GM20431 (cell line): ENCODE measurements at regions not wholly inside any gene's neighbourhood (a gene's known extent, or its start where the extent isn't known, plus 50 kb on each side); places are given as distances from the start of the nearest gene placed in this dataset.

Experiments
- in situ Hi-C: fragments of 300-500 bp; cut with MseI, MboI; formaldehyde crosslinking; loops from one replicate; pipeline ENCODE4 v1.15.0; 2020; ENCODE audit warnings: low sequenced_read_pairs; ENCODE audit not compliant: unreplicated experiment

DNA sequence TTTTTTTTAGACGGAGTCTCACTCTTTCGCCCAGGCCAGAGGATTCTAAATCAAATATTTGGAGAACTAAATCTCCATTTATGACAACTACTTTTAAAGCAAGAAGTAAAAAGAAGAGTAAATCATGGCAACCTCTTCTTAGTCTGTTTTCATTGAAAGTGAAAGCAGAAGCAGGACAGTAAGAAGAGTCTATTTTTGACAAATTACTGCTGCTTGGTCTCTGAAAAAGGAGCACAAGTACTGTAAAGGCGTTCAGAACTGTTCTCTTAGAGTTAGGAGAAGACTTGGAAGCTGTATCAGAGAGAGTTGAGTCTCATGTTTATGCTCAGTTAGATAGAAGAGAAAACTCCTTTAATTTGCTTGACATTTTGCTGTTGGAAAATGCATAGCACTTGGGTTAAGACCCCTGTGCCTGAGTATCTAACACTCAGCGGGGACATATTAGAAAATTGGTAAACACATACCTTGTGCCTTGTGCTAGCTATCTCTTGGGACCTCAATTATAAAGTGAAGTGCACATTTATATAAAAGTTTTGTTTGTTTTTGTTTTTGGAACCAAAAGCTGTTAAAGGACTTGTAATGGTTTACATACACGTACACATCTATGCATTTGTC is 433.0 kb downstream of the ANKRD7 start:
- in situ Hi-C loops: no loop called here

DNA sequence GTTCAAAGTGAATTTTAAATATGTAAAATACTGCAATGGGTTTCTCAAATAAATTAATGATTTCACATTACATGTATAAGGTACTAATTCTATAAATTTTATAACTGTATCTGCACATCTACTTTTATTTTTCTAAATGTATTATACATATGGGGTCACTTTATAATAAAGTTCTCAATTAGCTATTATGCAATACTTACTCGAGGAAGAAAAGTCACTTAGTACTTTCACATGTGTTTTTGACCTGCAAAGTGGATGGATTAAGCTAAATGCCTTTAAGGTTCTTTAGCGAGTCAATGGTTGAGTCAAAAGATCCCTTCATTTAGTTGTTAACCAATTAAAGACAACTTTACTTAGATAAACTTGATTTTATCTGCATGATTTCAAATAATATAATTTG is 437.8 kb downstream of the ANKRD7 start:
- in situ Hi-C loops: no loop called here

DNA sequence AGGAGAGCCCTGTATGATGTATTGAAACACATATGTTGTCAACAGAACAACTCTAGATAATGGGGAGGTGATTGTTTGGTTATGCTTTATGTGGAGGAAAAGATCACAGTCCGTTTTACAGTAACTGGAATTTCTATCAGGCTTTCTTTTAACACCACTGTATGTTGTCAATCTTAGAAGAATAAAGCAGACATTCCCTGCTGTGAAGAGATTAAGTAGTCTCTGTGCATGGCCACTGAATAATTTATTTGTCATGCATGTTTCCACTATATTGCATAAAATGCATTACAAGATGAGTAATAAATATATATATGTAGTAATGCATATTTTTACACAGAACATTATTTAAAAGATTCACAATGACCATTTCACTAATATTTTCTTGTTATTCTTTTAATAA is 440.0 kb downstream of the ANKRD7 start:
- in situ Hi-C loops: no loop called here

DNA sequence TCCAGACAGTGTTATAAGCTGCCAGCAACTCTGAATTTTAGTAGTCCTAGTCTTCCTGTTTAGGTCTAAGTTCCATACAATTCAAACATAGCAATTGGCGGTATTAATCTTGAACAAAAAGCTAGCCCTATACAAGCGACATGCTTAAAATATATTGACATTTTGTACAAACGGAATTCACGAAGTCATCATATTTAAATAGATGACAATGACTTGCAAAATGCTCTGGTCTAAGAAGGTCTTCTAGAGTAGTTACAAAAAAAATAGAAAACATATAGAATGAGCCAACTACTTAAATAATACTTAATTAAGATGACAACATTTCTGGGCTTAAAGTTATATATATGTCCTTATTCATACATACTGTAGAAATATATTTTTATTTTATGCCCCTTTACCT is 446.6 kb downstream of the ANKRD7 start:
- in situ Hi-C loops: no loop called here

DNA sequence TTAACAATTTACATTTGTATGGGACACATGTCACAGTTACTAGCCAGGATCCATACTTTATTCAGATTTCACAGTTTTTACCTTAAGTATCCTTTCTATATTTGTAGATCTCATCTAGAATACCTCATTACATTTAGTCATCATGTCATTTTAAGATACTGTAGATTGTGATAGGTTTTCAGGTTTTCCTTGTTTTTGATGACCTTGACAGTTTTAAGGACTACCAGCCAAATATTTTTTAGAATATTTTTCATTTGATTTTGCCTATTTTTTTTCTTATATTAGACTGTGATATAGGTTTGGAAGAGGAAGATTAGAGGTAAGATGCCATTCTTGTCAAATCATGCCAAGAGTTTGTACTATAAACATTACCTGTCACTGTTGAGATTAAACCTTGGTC is 460.3 kb downstream of the ANKRD7 start:
- in situ Hi-C loops: no loop called here

DNA sequence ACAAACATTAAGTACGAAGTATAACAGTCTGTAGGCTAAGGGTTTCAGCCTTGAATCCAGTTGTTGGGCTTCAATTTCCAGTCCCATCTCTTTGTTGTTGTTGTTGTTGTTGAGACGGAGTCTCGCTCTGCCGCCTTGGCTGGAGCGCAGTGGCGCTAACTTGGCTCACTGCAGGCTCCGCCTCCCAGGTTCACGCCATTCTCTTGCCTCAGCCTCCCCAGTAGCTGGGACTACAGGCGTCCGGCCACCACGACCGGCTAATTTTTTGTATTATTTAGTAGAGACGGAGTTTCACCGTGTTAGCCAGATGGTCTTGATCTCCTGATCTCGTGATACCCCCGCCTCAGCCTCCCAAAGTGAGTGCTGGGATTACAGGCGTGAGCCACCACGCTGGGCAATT is 464.9 kb downstream of the ANKRD7 start:
- in situ Hi-C loops: no loop called here

DNA sequence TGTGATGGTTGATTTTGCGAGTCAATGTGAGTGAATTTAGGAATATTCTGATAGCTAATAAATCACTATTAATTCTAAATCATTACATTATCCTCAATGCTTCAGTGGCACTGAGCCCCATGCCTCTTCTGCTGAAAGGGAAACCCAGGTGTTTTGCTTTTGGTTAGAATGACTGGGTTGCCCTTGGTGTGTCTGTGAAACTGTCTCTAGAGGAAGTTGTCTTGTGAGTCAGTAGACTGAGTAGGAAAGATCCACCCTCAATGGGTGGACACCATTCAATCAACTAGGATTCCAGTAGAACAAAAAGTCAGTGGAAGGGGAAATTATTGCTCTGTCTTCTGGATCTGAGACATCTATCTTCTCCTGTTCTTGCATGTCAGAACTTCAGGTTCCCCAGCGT is 472.4 kb downstream of the ANKRD7 start:
- in situ Hi-C loops: no loop called here

DNA sequence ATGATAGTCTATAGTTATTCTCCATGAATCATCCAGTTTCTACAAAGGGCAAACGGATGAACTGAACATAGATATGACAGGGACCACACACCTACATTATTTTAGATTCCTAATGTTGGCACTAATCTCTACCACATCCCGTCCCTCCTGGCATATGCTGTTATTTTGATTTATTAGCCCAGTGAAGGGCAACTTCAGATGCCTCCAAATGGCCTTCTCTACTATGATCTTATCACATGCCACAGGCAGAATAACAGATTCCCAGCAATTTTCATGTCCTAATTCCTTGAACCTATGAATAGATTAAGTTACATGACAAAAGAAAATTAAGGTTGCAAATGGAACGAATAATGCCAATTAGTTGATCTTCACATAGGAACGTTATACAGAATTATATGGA is 474.7 kb downstream of the ANKRD7 start:
- in situ Hi-C loops: no loop called here

DNA sequence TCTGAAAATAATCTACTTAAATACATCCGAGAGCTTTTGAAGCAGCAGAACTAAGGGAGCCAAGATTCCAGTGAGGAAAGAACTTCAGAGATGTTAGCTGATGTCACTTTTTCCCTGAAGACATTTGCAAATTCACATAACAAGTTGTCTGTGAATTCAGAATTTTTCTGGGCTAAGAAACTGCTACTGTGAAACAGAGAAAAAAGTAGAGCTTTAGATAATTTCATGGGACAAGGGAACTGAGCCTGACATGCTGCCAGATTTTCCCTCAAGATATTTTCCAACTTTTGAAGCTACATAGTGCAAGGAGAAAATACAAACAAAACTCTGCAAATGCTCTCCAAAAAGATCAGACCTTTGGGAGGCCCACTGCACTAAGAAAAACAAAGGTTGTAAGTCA is 484.2 kb downstream of the ANKRD7 start:
- in situ Hi-C loops: no loop called here

DNA sequence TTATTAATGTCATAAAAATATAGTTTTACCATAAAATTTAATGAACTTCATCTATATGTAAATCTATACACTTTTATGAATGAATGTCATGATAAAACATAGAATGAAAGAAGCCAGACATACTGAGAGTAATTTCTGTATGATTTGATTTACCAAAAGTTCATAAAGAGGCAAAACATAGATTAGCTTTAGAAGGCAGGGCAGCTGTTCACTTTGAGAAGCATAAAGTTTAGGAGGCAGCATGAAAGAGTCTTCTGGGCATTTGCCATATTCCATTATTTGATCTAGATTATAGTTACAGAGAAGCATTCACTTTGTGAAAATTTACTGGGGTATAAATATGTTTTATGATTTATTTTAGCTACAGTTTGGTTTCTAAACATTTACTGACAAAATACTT is 487.2 kb downstream of the ANKRD7 start:
- in situ Hi-C loops: no loop called here

DNA sequence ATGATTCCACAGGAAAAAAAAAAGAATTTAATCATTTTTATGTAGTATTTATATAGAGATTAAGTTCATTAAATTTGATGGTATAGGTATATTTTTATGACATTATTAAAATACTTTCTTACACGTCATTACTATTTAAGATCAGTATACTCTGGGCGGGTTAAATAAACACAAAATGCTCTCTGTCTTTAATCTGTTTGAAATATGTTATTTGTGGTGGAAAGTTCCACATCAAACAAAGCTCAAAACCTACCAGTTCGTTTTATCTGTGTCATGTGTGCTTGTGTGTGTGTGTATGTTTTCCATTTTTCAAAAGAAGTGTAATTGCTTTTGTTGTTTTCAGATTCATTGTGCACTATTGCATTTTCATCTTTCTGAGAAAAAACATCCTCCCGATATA is 488.5 kb downstream of the ANKRD7 start:
- in situ Hi-C loops: no loop called here

DNA sequence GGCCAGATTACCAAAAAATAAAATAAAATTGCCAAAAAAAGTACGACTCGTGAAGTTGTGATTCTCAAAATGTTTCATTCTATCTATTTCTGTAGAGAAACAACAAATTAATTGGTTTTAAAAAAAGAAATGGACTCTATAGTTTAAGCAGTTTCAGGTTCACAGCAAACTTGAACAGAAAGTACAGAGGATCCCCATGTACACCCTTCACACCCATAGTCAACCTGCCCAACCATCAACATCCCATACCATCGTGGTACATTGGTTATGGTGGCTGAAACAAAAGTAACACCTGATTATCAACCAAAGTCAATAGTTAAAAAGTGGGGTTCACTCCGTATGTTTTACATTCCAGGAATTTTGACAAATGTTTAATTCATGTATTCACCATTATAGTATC is 496.1 kb downstream of the ANKRD7 start:
- in situ Hi-C loops: no loop called here

DNA sequence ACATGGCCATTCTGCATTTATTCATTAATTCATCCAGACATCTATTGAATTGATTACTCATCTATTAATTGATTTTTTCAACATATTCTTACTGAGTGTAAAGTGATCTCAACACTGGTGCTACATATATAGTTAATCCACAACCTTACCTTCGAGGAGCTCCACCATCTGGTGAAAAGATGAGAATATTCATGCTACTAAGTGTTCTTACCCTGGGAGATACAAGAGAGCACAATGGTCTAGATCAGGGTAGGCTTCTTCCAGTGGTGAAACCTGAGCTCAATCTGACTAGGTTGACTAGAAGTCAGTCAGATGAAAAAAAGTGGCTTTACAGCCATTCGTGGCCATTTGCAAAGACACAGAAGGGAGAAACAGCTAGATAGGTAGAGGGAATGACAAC is 507.4 kb downstream of the ANKRD7 start:
- in situ Hi-C loops: no loop called here

DNA sequence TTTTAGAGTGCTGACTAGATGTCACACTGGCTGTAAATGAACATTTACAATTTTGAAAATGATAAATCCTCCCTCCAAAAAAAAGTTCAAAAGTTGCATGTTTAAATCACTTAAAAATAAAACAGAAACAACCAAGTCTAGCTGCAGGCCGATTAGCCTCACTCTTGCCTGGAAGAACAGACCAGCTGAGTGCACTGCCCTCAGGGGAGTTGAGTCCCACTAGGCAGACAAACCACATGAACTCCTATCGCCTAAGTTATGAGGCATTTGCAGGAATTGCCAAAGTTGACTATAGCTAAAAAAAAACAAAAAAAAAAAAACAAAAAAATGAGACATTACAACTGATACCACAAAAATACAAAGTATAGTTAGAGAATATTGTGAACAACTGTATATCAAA is 510.0 kb downstream of the ANKRD7 start:
- in situ Hi-C loops: no loop called here

DNA sequence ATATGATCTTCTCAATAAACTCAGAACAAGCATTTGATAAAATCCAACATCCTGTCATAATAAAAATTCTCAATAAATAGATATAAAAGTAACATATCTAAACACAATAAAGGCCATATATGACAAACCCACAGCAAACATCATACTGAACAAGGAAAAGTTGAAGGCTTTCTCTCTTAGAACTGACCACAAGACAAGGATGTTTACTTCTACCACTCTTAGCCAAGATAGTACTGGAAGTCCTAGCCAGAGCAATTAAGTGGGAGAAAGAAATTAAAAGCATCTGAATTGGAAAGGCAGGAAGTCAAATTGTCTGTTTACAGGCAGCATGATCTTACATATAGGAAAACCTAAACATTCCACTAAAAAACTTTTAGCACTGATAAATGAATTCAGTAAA is 510.9 kb downstream of the ANKRD7 start:
- in situ Hi-C loops: no loop called here

DNA sequence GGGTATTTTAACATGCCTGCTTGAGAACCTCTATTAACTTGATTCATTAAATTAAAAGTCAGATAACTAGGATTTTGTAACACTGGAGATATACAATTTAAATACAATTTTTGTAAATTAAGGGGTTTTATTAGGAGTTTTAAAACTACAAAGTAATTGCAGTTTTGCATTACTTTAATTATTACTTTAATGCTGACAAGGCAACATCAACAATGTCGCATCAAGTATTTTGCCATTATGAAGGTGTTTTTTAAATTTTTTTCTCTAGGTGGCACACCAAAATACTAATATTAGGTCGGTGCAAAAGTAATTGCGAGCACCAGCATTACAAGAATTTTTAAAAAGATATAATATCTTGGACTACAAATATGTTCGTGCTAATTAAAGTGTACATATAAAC is 513.4 kb downstream of the ANKRD7 start:
- in situ Hi-C loops: no loop called here

DNA sequence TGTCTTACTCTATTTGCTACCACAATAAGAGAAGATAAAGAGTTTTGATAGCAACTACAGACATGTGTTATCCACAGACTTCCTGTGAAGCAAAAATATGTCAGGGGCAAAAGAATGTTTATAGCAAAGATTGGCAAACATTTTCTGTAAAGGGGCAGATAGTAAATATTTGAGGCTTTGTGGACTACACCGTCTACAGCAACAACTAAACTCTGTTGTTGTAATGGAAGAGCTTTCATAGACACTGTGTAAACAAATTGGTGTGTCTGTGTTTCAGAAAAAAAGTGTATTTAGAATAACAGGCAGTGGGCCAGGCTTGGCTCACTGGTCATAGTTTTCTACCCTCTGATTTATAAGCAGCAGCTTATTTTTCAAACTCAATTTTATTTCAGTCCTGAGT is 521.4 kb downstream of the ANKRD7 start:
- in situ Hi-C loops: no loop called here

DNA sequence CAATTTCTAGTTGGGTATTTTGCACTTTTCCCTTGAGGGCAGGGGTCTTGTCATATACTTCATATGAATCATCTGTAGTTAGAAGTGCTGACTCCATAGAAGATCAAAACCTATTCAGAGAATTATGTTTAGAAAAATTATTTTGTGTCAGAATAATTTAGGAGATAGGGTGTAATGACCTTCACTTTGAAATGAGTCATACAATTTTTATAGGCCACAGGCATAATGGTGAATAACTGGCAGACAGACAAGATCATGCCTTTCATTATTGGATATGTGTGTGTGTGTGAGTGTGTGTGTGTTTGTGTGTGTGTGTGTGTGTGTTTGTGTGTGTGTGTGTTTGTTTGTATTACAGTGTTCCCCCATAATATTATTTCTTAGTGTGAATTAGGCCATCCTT is 523.0 kb downstream of the ANKRD7 start:
- in situ Hi-C loops: no loop called here

DNA sequence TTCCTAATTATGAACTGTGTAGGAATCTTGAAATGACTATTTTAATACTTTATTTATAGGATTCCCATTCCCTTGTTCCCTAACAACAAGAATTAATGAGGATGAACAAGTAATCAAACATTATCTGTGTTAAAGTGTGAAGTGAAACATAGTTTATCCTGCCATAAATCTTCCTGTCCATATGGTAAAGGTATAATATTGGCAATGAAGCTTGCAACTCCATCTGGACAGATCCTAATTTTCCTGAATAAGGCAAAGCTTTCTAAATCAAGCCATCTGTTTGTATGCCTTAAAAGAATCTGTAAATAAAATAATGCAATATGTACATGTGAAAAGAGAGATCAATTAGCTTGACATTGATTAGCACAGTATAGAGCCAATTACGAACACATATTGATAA is 529.0 kb downstream of the ANKRD7 start:
- in situ Hi-C loops: no loop called here

DNA sequence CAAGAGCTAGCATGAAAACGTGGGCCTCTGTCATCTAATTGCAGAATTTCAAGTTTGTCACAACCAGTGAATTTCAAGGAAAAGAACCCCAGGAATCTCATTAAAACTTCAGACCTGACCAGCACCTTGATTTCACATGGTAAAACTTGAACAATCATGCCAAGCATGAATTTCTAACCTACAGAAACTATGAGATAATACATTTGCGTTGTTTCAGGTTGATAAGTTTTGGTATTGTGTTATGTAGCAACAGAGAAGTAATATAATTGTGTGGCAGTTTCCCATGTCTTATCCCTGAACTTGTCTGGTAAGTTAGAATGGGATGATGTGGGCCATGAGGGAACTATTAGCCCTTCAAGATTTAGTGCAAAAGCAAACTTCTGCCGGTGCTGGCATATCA is 530.1 kb downstream of the ANKRD7 start:
- in situ Hi-C loops: no loop called here

DNA sequence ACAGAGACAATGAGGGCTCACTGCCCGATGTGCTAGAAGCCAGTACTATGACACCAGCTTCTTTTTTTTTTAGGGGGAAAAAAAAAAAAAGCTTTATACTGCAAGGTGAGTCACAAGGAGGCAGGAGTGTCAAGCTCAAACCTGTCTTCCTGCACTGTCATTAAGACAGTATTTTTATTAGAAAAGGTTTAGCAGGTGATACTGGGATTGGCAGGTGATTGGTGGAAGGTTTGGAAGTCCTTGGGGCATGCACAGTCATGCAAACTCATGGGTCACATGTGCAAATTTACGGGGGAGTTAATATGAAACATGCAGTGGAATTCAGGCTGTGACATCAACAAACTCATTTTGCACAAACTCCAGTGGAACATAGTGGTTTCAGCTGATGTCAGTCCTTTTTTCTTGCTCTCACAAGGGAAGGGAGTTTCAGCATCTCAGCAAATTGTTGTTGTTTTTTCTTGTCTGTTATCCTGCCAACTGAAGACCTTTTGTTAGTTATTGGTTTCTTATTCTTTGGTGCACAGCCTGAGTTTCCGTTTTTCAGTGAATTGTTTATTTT is 530.6 kb downstream of the ANKRD7 start:
- in situ Hi-C loops: no loop called here

DNA sequence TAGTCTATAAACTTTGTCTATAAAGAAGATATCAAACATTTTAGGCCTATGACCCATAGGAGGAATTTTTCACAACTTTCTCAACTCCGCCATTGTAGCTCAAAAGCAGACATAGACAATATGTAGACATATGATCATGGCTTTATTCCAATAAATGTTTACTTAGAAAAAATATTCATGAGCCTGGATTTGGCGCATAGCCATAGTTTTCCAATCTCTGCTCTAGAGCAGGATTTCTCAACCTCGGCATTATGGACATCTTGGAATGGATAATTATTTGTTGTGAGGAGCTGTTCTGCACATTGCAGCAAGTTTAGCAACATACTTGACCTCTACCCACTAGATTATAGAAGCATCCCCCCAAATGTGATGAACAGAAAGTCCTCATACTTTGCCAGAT is 532.6 kb downstream of the ANKRD7 start:
- in situ Hi-C loops: no loop called here

DNA sequence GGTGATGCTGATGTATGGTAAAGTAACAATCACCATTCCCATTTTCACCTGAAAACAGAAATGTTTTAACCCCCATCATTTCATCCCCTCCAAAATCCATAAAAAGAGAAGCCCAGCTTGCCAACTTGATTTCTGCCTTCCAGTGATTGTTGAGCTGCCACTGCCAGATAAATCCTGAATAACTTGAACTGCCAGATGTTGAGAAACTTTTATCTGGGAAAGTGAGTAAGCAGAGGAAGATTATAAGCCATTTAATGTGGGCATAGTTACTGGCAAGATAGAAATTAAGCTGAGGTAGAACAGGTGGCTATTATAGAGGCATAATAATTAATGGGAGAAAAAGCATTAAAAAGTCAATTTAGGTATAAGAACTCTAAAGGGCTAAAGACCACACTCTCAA is 534.1 kb downstream of the ANKRD7 start:
- in situ Hi-C loops: no loop called here
